ENCODE measurements at regions not wholly inside any gene's neighbourhood (a gene's known extent, or its start where the extent isn't known, plus 50 kb on each side); places are given as distances from the start of the nearest gene placed in this dataset.

DNA sequence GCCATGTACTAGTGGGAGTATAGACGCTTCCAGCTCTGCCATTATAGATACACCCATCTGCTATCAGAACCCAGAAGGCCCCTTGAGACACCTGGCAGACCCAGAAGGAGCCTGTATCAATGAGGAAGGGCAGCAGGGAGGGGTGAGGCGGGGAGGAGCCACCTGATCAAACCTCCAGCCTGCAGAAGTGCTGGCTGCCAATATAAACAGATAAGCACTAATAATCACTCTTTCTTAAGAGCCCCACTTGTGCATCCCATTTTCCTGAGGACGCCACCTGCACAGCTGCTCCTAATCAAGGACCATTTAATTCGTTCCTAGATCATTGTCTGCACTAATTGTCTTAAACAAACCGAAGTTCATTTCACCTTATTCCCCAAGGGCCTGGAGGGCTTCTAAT lies 75.0 kb upstream of the NEK6 start:
- Histone ChIP-seq H3K27me3 (replicated peaks; ENCODE audit: control insufficient read depth, insufficient read depth, low read length) (peaks cover 39% of the 10 kb centered on the region), H3K4me1 (ENCODE audit: control insufficient read depth, insufficient read depth, low read length) (peaks cover 9% of the 10 kb centered on the region)
- DNase-seq (ENCODE audit: low read depth): no peak

DNA sequence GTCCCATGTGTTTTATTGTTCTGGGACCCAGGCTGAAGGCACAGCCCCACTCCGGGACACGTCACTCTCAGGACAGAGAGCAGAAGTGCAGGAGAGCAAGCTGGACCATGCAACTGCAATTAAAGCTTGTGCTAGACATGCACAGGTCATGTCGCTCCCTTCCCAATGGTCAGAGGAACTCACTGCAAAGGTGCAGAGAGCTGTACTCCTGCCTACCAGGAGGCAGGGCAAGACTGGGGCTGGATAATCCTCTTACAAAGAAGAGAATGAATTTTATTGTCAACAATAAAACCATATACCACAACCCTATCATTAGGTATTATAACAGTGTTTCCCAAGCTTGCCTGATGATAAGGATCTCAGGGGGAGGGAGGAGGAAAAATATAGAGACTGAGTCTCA lies 74.0 kb upstream of the NEK6 start:
- Histone ChIP-seq H3K36me3 (ENCODE audit: control insufficient read depth, insufficient read depth, low read length, severe bottlenecking) (no peaks in the 10 kb centered on the region), H3K4me1 (ENCODE audit: control insufficient read depth, insufficient read depth, low read length) (peaks cover 9% of the 10 kb centered on the region), H3K9ac (ENCODE audit: low read length) (no peak overlapping the region), H3K9me3 (ENCODE audit: control insufficient read depth, low read length) (peaks cover 9% of the 10 kb centered on the region), H3K4me3 (ENCODE audit: low read length) (no peak overlapping the region), H3K27me3 (replicated peaks; ENCODE audit: control insufficient read depth, insufficient read depth, low read length) (peaks cover 43% of the 10 kb centered on the region)
- no peak for DNase-seq (ENCODE audit: low read depth)

More for the DNA sequence above, 75.0 kb upstream of the NEK6 start:
- H3K36me3 ChIP-seq (ENCODE audit: control insufficient read depth, insufficient read depth, low read length, severe bottlenecking): no peaks in the 10 kb centered on the region
- no peak overlapping the region for H3K4me3 ChIP-seq (ENCODE audit: low read length)
- H3K9ac ChIP-seq (ENCODE audit: low read length): no peak overlapping the region
- peaks cover 9% of the 10 kb centered on the region for H3K9me3 ChIP-seq (ENCODE audit: control insufficient read depth, low read length)

- Histone ChIP-seq H3K4me3 (ENCODE audit: low read length) (no peak overlapping the region), H3K36me3 (ENCODE audit: control insufficient read depth, insufficient read depth, low read length, severe bottlenecking) (no peaks in the 10 kb centered on the region), H3K4me1 (ENCODE audit: control insufficient read depth, insufficient read depth, low read length) (peaks cover 7% of the 10 kb centered on the region), H3K9me3 (ENCODE audit: control insufficient read depth, low read length) (peaks cover 9% of the 10 kb centered on the region), H3K9ac (ENCODE audit: low read length) (no peak overlapping the region), H3K27me3 (replicated peaks; ENCODE audit: control insufficient read depth, insufficient read depth, low read length) (peaks cover 43% of the 10 kb centered on the region)
- DNase-seq (ENCODE audit: low read depth): no peak
Measured at GRCh38 chr9:124185413-124185812, 72.3 kb upstream of the NEK6 start.

DNA sequence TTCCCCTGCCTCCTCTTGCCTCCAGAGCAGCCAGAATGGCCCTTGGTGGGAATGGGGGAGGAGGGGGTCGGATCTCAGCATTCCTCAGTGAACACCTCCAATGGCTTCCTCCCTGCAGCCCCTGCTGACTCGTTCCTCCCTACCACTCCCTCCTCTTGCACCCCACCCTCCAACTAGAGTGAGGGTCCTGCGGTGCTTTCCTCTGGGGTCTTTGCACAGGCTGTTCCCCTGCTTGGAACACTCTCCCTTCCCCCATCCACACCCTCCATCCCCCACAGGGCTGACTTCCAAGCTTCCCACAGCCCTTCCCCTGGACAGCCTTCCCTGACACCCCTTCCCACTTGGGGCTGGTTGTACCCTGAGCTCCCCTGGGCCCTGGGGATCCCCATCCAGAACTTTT lies 70.4 kb upstream of the NEK6 start:
- Histone ChIP-seq H3K27me3 (replicated peaks; ENCODE audit: control insufficient read depth, insufficient read depth, low read length) (peaks cover 38% of the 10 kb centered on the region), H3K9me3 (ENCODE audit: control insufficient read depth, low read length) (peaks cover 9% of the 10 kb centered on the region)
- DNase-seq (ENCODE audit: low read depth): no peak

DNA sequence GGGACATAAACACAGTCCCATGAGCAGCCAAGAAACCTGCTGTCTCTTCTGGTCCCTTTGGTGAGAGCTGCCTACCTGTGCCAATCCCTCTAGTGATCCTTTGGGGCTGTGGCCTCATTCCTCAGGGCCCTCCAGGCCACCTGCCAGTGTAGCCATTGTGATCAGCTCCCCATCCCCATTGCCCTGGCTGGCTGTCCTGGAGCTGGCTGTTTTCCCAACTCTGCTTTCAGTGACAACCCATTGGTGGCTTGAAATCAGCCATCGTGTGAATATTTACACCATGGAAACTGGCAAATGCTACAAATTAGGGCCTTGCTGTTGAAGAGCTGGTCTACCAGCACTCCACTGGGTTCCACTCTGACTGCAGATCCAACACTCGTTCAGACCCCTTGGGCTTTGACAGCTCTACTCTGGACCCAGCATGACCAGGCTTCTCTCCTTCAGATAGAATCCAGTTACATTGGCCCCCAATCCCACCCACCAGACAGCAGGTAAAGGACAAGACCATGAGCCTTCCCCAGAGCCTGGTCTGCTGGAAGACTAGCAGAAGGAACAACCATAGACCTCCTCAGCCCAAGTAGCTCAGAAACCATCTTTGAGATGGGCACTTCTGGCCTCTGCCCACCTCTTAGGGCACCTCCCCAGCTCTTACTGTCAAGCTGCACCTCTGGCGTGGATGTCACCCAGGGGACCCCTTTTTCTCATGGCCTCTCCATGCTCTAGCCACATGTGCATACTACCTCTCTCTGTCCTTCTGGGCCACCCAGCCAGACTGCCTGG lies 69.2 kb upstream of the NEK6 start:
- no peaks in the 10 kb centered on the region for H3K36me3 ChIP-seq (ENCODE audit: control insufficient read depth, insufficient read depth, low read length, severe bottlenecking)
- H3K9ac ChIP-seq (ENCODE audit: low read length): no peak overlapping the region
- no peak for DNase-seq (ENCODE audit: low read depth)
- no peaks in the 10 kb centered on the region for H3K4me1 ChIP-seq (ENCODE audit: control insufficient read depth, insufficient read depth, low read length)
- no peak overlapping the region for H3K4me3 ChIP-seq (ENCODE audit: low read length)
- peaks cover 5% of the 10 kb centered on the region for H3K9me3 ChIP-seq (ENCODE audit: control insufficient read depth, low read length)
- peaks cover 33% of the 10 kb centered on the region for H3K27me3 ChIP-seq (replicated peaks; ENCODE audit: control insufficient read depth, insufficient read depth, low read length)

More for the DNA sequence above, 70.4 kb upstream of the NEK6 start:
- Histone ChIP-seq H3K4me3 (ENCODE audit: low read length) (no peak overlapping the region), H3K4me1 (ENCODE audit: control insufficient read depth, insufficient read depth, low read length) (no peaks in the 10 kb centered on the region), H3K9ac (ENCODE audit: low read length) (no peak overlapping the region), H3K36me3 (ENCODE audit: control insufficient read depth, insufficient read depth, low read length, severe bottlenecking) (no peaks in the 10 kb centered on the region)

GRCh38 chr9:124190761-124191160 lies 67.0 kb upstream of the NEK6 start:
- no peak overlapping the region for H3K9ac ChIP-seq (ENCODE audit: low read length)
- H3K4me3 ChIP-seq (ENCODE audit: low read length): no peak overlapping the region
- no peak for DNase-seq (ENCODE audit: low read depth)
- no peaks in the 10 kb centered on the region for H3K4me1 ChIP-seq (ENCODE audit: control insufficient read depth, insufficient read depth, low read length)
- peaks cover 22% of the 10 kb centered on the region for H3K27me3 ChIP-seq (replicated peaks; ENCODE audit: control insufficient read depth, insufficient read depth, low read length)
- no peaks in the 10 kb centered on the region for H3K36me3 ChIP-seq (ENCODE audit: control insufficient read depth, insufficient read depth, low read length, severe bottlenecking)
- peaks cover 11% of the 10 kb centered on the region for H3K9me3 ChIP-seq (ENCODE audit: control insufficient read depth, low read length)

DNA sequence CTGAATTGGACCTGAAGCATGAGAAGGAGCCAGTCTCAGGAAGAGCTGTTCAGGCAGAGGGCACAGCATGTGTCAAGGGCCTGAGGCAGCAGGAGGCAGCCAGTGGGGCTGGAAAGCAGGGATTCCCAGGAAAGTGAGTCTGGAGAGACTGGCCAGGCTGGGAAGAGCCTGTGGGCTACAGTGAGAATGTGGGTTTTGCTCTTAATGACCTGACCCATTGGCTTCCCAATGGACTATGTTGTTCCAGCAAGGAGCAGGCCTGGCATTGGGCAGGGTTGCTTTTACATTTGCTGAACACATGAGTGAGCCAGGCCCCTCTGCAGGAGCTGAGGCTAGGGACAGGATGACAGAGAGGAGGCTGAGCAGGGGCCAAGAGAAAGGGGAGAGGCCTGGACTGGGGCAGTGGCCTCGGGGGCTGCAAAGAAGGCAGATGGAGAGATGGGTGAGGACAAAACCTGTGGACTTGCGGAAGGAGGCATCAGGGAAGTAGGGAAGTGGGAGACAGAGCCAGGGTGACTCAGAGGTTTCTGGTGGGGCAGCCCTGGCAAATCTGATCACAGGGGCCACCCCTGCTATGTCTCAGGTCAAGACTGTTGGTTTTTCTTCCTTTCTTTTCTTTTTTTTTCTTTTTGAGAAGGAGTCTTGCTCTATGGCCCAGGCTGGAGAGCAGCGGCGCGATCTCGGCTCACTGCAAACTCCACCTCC lies 65.9 kb upstream of the NEK6 start:
- peaks cover 22% of the 10 kb centered on the region for H3K9me3 ChIP-seq (ENCODE audit: control insufficient read depth, low read length)

GRCh38 chr9:124196814-124197176 lies 61.0 kb upstream of the NEK6 start:
- H3K9me3 ChIP-seq (ENCODE audit: control insufficient read depth, low read length): peaks cover 27% of the 10 kb centered on the region
- no peak overlapping the region for H3K4me3 ChIP-seq (ENCODE audit: low read length)
- DNase-seq (ENCODE audit: low read depth): no peak
- no peaks in the 10 kb centered on the region for H3K36me3 ChIP-seq (ENCODE audit: control insufficient read depth, insufficient read depth, low read length, severe bottlenecking)
- no peak overlapping the region for H3K9ac ChIP-seq (ENCODE audit: low read length)
- peaks cover 15% of the 10 kb centered on the region for H3K27me3 ChIP-seq (replicated peaks; ENCODE audit: control insufficient read depth, insufficient read depth, low read length)
- H3K4me1 ChIP-seq (ENCODE audit: control insufficient read depth, insufficient read depth, low read length): no peaks in the 10 kb centered on the region

More for the DNA sequence above, 65.9 kb upstream of the NEK6 start:
- peaks cover 21% of the 10 kb centered on the region for H3K27me3 ChIP-seq (replicated peaks; ENCODE audit: control insufficient read depth, insufficient read depth, low read length)
- H3K4me3 ChIP-seq (ENCODE audit: low read length): no peak overlapping the region
- DNase-seq (ENCODE audit: low read depth): no peak
- no peaks in the 10 kb centered on the region for H3K36me3 ChIP-seq (ENCODE audit: control insufficient read depth, insufficient read depth, low read length, severe bottlenecking)
- H3K9ac ChIP-seq (ENCODE audit: low read length): no peak overlapping the region
- H3K4me1 ChIP-seq (ENCODE audit: control insufficient read depth, insufficient read depth, low read length): no peaks in the 10 kb centered on the region

GRCh38 chr9:124197177-124198095 lies 60.3 kb upstream of the NEK6 start:
- Histone ChIP-seq H3K4me3 (ENCODE audit: low read length) (no peak overlapping the region), H3K9me3 (ENCODE audit: control insufficient read depth, low read length) (peaks cover 27% of the 10 kb centered on the region), H3K9ac (ENCODE audit: low read length) (no peak overlapping the region), H3K4me1 (ENCODE audit: control insufficient read depth, insufficient read depth, low read length) (no peaks in the 10 kb centered on the region), H3K36me3 (ENCODE audit: control insufficient read depth, insufficient read depth, low read length, severe bottlenecking) (no peaks in the 10 kb centered on the region), H3K27me3 (replicated peaks; ENCODE audit: control insufficient read depth, insufficient read depth, low read length) (peaks cover 14% of the 10 kb centered on the region)
- DNase-seq (ENCODE audit: low read depth): no peak

DNA sequence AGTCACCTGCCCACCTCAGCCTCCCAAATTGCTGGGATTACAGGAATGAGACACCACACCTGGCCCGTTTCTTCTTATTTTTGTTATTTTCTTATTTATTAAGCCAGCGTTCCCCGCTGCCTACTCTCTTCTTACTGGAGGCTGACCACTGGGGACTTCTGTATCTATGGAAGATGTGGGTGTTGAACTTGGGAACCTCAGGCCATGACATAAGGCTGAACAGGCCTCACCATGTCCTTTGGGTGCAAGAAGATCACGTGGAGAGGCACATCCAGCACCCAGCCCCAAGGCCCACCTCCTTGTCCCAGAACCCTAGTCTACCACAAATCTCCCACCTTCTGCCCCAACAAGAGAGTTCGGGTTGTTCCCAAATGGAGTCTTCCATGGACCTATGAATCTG lies 59.4 kb upstream of the NEK6 start:
- H3K9ac ChIP-seq (ENCODE audit: low read length): no peak overlapping the region
- no peaks in the 10 kb centered on the region for H3K36me3 ChIP-seq (ENCODE audit: control insufficient read depth, insufficient read depth, low read length, severe bottlenecking)
- peaks cover 27% of the 10 kb centered on the region for H3K9me3 ChIP-seq (ENCODE audit: control insufficient read depth, low read length)
- no peak overlapping the region for H3K4me3 ChIP-seq (ENCODE audit: low read length)
- peaks cover 11% of the 10 kb centered on the region for H3K27me3 ChIP-seq (replicated peaks; ENCODE audit: control insufficient read depth, insufficient read depth, low read length)
- H3K4me1 ChIP-seq (ENCODE audit: control insufficient read depth, insufficient read depth, low read length): no peaks in the 10 kb centered on the region
- no peak for DNase-seq (ENCODE audit: low read depth)

DNA sequence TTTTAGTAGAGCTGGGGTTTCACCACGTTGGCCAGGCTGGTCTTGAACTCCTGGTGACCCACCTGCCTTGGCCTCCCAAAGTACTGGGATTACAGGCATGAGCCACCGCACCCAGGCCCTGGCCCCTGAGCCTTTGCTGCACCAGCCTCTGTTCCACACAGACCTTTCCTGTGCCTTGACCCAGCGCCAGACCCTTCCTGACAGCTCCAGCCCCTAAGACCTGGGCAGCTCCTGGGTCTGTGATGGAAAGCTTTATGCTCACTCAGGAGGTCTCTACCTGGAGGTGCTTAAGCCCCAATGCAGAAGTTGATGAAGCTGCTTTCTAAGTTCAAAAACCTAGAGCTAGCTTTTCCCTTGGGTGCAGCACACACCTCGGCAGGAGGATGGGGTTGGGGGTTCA lies 58.8 kb upstream of the NEK6 start:
- Histone ChIP-seq H3K9me3 (ENCODE audit: control insufficient read depth, low read length) (peaks cover 24% of the 10 kb centered on the region), H3K36me3 (ENCODE audit: control insufficient read depth, insufficient read depth, low read length, severe bottlenecking) (no peaks in the 10 kb centered on the region), H3K4me1 (ENCODE audit: control insufficient read depth, insufficient read depth, low read length) (no peaks in the 10 kb centered on the region), H3K4me3 (ENCODE audit: low read length) (no peak overlapping the region), H3K9ac (ENCODE audit: low read length) (no peak overlapping the region), H3K27me3 (replicated peaks; ENCODE audit: control insufficient read depth, insufficient read depth, low read length) (peaks cover 11% of the 10 kb centered on the region)
- DNase-seq (ENCODE audit: low read depth): no peak
